GM06990 (cell line): ENCODE measurements at regions not wholly inside any gene's neighbourhood (a gene's known extent, or its start where the extent isn't known, plus 50 kb on each side); places are given as distances from the start of the nearest gene placed in this dataset.

Experiments
- DNase-seq: peaks from one replicate; pipeline ENCODE4 v3.0.0-alpha.2; 2011; ENCODE audit not compliant: insufficient read length; ENCODE audit errors: extremely low read depth
- H3K27me3 ChIP-seq: replicated peaks from 2 replicates; pipeline ENCODE4 v1.6.0; 2011; ENCODE audit warnings: low read length; ENCODE audit not compliant: control insufficient read depth, insufficient read depth
- H3K36me3 ChIP-seq: 2 replicates; pipeline ENCODE4 v1.5.1; 2011; ENCODE audit warnings: low read length; ENCODE audit not compliant: control insufficient read depth, insufficient read depth
- H3K4me3 ChIP-seq: replicated peaks from 2 replicates; pipeline ENCODE4 v1.5.1; 2011; ENCODE audit warnings: low read depth, mild to moderate bottlenecking, control low read depth, low read length
- CTCF ChIP-seq: IDR thresholded peaks from 2 replicates; pipeline ENCODE4 v1.5.1; 2011; ENCODE audit warnings: low read length, control low read depth, mild to moderate bottlenecking, inconsistent platforms; ENCODE audit not compliant: insufficient read depth, poor library complexity, severe bottlenecking

GRCh38 chr3:73743551-73743950 lies 118.8 kb upstream of the PDZRN3 start:
- TF ChIP-seq CTCF: no peak
- no peak overlapping the region for H3K4me3 ChIP-seq
- DNase-seq: no peak
- no peaks in the 10 kb centered on the region for H3K36me3 ChIP-seq
- H3K27me3 ChIP-seq: no peaks in the 10 kb centered on the region; the same call in 1 of the 2 replicates

- TF ChIP-seq CTCF: no peak
- DNase-seq: no peak
- Histone ChIP-seq H3K36me3 (no peaks in the 10 kb centered on the region), H3K4me3 (no peak overlapping the region), H3K27me3 (no peaks in the 10 kb centered on the region; the same call in 1 of the 2 replicates)
Observed at GRCh38 chr3:73739791-73740453, 115.2 kb upstream of the PDZRN3 start.

- no peak for DNase-seq
- H3K27me3 ChIP-seq: no peaks in the 10 kb centered on the region; the same call in 1 of the 2 replicates
- no peak for TF ChIP-seq CTCF
- H3K36me3 ChIP-seq: no peaks in the 10 kb centered on the region
- no peak overlapping the region for H3K4me3 ChIP-seq
Observed at GRCh38 chr3:73738711-73739110, 114.0 kb upstream of the PDZRN3 start.

GRCh38 chr3:73734211-73735089 lies 109.7 kb upstream of the PDZRN3 start:
- TF ChIP-seq CTCF: no peak
- Histone ChIP-seq H3K36me3 (no peaks in the 10 kb centered on the region), H3K4me3 (no peak overlapping the region), H3K27me3 (no peaks in the 10 kb centered on the region)
- no peak for DNase-seq

- Histone ChIP-seq H3K36me3 (no peaks in the 10 kb centered on the region), H3K27me3 (no peaks in the 10 kb centered on the region), H3K4me3 (no peak overlapping the region)
- no peak for DNase-seq
- no peak for TF ChIP-seq CTCF
Observed at GRCh38 chr3:73733746-73734145, 109.0 kb upstream of the PDZRN3 start.
